ENCODE measurements at regions not wholly inside any gene's neighbourhood (a gene's known extent, or its start where the extent isn't known, plus 50 kb on each side); places are given as distances from the start of the nearest gene placed in this dataset.

DNA sequence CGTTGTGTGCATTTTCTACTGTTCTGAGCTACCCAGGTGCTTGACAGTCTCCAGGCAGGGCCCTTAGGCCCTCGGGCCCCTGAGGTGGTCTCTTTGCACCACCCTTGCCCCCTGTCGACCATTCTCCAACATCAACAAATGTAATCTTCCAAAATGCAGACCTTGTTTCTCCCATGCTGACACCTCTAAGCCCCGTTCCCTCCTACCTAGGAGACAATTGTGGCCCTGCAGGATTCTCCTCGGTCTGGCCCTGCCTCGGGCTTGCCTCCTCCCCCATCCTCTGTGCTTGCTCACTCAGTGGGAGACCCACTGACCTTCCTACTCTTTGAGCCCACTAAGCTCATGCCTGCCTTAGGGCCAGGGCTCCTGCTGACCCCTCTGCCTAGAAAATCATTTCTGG is 104.2 kb upstream of the TARDBP start:
- no peak overlapping the region for H3K27ac ChIP-seq
- H3K36me3 ChIP-seq, result no peaks in the 10 kb centered on the region
- ATAC-seq, result no peak
- peaks cover 0 to 7% (median 0%) of the 10 kb centered on the region in 9 donors for H3K4me1 ChIP-seq
- H3K27me3 ChIP-seq, result peaks cover 0 to 27% (median 18%) of the 10 kb centered on the region in 7 donors
- no peak overlapping the region for H3K4me3 ChIP-seq
- no peak for DNase-seq
- WGBS, 2 donors, result 46 to 54% methylated on average over 6 of the region's 6 CpGs
- TF ChIP-seq, protein P1, sequence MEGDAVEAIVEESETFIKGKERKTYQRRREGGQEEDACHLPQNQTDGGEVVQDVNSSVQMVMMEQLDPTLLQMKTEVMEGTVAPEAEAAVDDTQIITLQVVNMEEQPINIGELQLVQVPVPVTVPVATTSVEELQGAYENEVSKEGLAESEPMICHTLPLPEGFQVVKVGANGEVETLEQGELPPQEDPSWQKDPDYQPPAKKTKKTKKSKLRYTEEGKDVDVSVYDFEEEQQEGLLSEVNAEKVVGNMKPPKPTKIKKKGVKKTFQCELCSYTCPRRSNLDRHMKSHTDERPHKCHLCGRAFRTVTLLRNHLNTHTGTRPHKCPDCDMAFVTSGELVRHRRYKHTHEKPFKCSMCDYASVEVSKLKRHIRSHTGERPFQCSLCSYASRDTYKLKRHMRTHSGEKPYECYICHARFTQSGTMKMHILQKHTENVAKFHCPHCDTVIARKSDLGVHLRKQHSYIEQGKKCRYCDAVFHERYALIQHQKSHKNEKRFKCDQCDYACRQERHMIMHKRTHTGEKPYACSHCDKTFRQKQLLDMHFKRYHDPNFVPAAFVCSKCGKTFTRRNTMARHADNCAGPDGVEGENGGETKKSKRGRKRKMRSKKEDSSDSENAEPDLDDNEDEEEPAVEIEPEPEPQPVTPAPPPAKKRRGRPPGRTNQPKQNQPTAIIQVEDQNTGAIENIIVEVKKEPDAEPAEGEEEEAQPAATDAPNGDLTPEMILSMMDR (IDR thresholded peaks at IDR 0.05), result no peak
- intact Hi-C loops (cut with DNase I), result loop anchor here in 1 of 10 donors (1.0 kb wide), 1 partner anchor 37 kb away; no protein-coding TSS in a partner anchor
- no peaks in the 10 kb centered on the region for H3K9me3 ChIP-seq

DNA sequence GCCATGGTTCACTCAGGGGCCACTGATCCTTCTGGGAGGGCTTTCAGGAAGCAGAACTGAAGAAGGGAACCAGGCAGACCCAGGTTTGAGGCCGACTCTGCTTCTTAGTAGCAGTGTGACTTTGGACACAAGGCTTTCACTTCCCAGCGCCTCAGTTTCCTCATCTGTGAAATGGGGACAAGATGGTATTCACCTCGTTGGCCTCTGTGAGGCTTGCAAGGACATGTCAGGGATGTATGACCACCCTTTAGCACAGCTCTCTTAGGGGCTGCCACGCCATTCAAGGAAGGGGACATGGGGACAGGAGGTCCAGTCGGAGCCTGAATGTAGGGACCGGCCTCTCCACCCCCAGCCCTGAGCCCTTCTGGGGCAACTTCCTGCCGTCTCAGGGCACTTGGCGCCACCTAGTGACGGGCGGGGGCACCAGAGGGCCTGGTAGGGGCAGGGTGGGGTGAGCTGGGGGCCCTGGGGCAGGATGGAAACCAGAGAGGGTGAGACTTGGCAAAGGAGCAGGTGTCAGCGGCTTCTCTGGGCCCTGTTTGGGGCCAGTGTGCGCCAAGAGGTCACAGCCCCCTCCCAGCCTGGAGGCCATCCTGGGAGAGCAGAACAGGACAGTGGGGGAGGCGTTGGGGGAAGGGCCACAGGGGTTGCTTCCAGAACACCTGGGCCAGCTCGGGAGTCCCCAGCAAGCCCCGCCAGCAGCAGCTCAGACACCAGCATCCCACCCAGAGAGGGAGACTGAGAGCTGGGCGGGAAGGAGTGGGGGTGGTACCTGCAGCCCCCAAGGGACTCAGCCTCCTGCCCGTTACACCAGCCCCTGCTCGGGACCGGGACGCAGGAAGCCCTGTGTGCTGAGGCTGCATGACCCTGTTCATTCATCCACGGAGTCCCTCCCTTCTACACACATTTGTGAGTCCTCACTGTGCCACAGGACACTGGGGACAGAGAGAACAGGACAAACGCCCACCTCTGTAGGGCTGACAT is 102.5 kb upstream of the TARDBP start:
- peaks cover 0 to 2% (median 0%) of the 10 kb centered on the region in 9 donors for H3K4me1 ChIP-seq
- peaks cover 0 to 19% (median 17%) of the 10 kb centered on the region in 7 donors for H3K27me3 ChIP-seq
- H3K4me3 ChIP-seq, result no peak overlapping the region
- no peak overlapping the region for H3K27ac ChIP-seq
- DNase-seq (peak in 1 of 2 donors; percentile 58), ATAC-seq (peak in 6 of 8 donors; percentile 51 to 72 (median 62))
- no peaks in the 10 kb centered on the region for H3K36me3 ChIP-seq
- TF ChIP-seq, protein P1 (IDR thresholded peaks at IDR 0.05), result peak; percentile 20 to 61 (median 53)
- H3K9me3 ChIP-seq, result no peaks in the 10 kb centered on the region
- WGBS, 2 donors, result 42 to 52% methylated on average over 21 to 22 of the region's 22 CpGs
- intact Hi-C loops (cut with DNase I), result no loop called here

DNA sequence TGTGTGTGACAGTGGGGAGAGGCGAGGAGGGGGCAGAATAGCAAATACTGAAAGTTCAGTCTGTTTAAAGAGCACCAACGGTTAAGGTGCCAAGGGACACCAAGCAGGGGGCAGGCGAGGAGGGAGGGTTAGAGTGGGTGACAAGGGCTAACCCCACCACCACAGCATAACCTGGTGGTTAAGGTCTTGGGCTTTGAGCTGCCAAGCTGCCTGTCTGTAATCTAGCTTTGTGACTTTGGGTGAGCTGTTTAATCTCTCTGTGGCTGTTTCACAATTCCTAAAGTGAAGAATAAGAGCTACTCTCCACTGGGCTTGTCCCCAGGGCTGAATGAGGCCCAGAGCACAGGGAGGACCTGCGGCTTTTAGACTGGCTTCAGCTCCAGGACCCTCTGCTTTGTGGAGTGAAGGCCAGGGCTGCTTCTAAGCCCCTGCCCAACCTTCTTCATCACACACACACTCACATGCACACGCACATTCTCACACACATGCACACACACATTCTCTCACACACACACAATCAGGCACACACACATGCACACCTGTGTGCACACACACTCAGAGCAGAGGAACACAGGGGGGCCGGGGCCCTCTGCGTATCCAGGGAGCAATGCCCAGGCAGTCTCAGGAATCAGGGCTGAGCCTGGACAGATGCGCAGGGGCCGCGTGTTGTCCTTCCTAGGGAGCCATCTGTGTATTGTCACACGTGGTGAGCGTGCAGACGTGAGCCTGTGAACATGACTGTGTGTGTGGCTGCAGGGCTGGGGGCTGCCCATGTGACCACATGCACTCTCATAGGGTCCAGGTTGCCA is 101.6 kb upstream of the TARDBP start:
- WGBS, 2 donors, result 75 to 83% methylated on average over 13 of the region's 13 CpGs
- DNase-seq, result no peak

More for the DNA sequence above, 101.6 kb upstream of the TARDBP start:
- no peaks in the 10 kb centered on the region for H3K9me3 ChIP-seq
- H3K4me3 ChIP-seq, result no peak overlapping the region
- intact Hi-C loops (cut with DNase I), result no loop called here
- TF ChIP-seq, protein P1 (IDR thresholded peaks at IDR 0.05), result no peak
- no peaks in the 10 kb centered on the region for H3K36me3 ChIP-seq
- H3K27ac ChIP-seq, result no peak overlapping the region
- H3K4me1 ChIP-seq, result no peaks in the 10 kb centered on the region
- H3K27me3 ChIP-seq, result peaks cover 0 to 21% (median 14%) of the 10 kb centered on the region in 7 donors
- ATAC-seq, result no peak
